ENCODE measurements at regions not wholly inside any gene's neighbourhood (a gene's known extent, or its start where the extent isn't known, plus 50 kb on each side); places are given as distances from the start of the nearest gene placed in this dataset.
A peak's percentile ranks its signal among the peaks of the same experiment; 100 is the strongest.

- H3K4me3 ChIP-seq (ENCODE audit: low read depth, low read length): peak overlapping the region; percentile 69
- no peak for DNase-seq (ENCODE audit: low read depth)
Measured at GRCh38 chr14:89618811-89619551, 201.9 kb upstream of the FOXN3 start.

- H3K4me3 ChIP-seq (ENCODE audit: low read depth, low read length): peak overlapping the region; percentile 69
- no peak for DNase-seq (ENCODE audit: low read depth)
Measured at GRCh38 chr14:89618330-89618708, 201.3 kb upstream of the FOXN3 start.

- no peak for DNase-seq (ENCODE audit: low read depth)
- peak overlapping the region; percentile 69 for H3K4me3 ChIP-seq (ENCODE audit: low read depth, low read length)
Measured at GRCh38 chr14:89617481-89618329, 200.7 kb upstream of the FOXN3 start.

GRCh38 chr14:89616852-89617341 lies 199.9 kb upstream of the FOXN3 start:
- no peak for DNase-seq (ENCODE audit: low read depth)
- H3K4me3 ChIP-seq (ENCODE audit: low read depth, low read length): peak overlapping the region; percentile 69

GRCh38 chr14:89616425-89616824 lies 199.4 kb upstream of the FOXN3 start:
- no peak overlapping the region for H3K4me3 ChIP-seq (ENCODE audit: low read depth, low read length)
- DNase-seq (ENCODE audit: low read depth): no peak

- no peak overlapping the region for H3K4me3 ChIP-seq (ENCODE audit: low read depth, low read length)
- no peak for DNase-seq (ENCODE audit: low read depth)
Measured at GRCh38 chr14:89615421-89615820, 198.4 kb upstream of the FOXN3 start.

GRCh38 chr14:89614009-89614691 lies 197.1 kb upstream of the FOXN3 start:
- no peak for DNase-seq (ENCODE audit: low read depth)

GRCh38 chr14:89613260-89614008 lies 196.4 kb upstream of the FOXN3 start:
- no peak overlapping the region for H3K4me3 ChIP-seq (ENCODE audit: low read depth, low read length)
- DNase-seq (ENCODE audit: low read depth): no peak

More at GRCh38 chr14:89614009-89614691, 197.1 kb upstream of the FOXN3 start:
- no peak overlapping the region for H3K4me3 ChIP-seq (ENCODE audit: low read depth, low read length)

GRCh38 chr14:89609500-89610100 lies 192.6 kb upstream of the FOXN3 start:
- DNase-seq (ENCODE audit: low read depth): no peak
- no peak overlapping the region for H3K4me3 ChIP-seq (ENCODE audit: low read depth, low read length)

- no peak overlapping the region for H3K4me3 ChIP-seq (ENCODE audit: low read depth, low read length)
Measured at GRCh38 chr14:89607453-89607852, 190.4 kb upstream of the FOXN3 start.

GRCh38 chr14:89603938-89604480 lies 187.0 kb upstream of the FOXN3 start:
- no peak overlapping the region for H3K4me3 ChIP-seq (ENCODE audit: low read depth, low read length)
- no peak for DNase-seq (ENCODE audit: low read depth)

More at GRCh38 chr14:89607453-89607852, 190.4 kb upstream of the FOXN3 start:
- DNase-seq (ENCODE audit: low read depth): no peak

- H3K4me3 ChIP-seq (ENCODE audit: low read depth, low read length): no peak overlapping the region
Measured at GRCh38 chr14:89600950-89601826, 184.2 kb upstream of the FOXN3 start.

GRCh38 chr14:89600029-89600428 lies 183.0 kb upstream of the FOXN3 start:
- DNase-seq (ENCODE audit: low read depth): no peak
- no peak overlapping the region for H3K4me3 ChIP-seq (ENCODE audit: low read depth, low read length)

More at GRCh38 chr14:89600950-89601826, 184.2 kb upstream of the FOXN3 start:
- no peak for DNase-seq (ENCODE audit: low read depth)

GRCh38 chr14:89598548-89599186 lies 181.6 kb upstream of the FOXN3 start:
- H3K4me3 ChIP-seq (ENCODE audit: low read depth, low read length): no peak overlapping the region
- no peak for DNase-seq (ENCODE audit: low read depth)

- H3K4me3 ChIP-seq (ENCODE audit: low read depth, low read length): no peak overlapping the region
- no peak for DNase-seq (ENCODE audit: low read depth)
Measured at GRCh38 chr14:89592961-89593360, 175.9 kb upstream of the FOXN3 start.

- H3K4me3 ChIP-seq (ENCODE audit: low read depth, low read length): no peak overlapping the region
- no peak for DNase-seq (ENCODE audit: low read depth)
Measured at GRCh38 chr14:89589400-89590118, 172.5 kb upstream of the FOXN3 start.
